Stomach (tissue), 4 donors: ENCODE measurements at regions not wholly inside any gene's neighbourhood (a gene's known extent, or its start where the extent isn't known, plus 50 kb on each side); places are given as distances from the start of the nearest gene placed in this dataset.

Experiments used
- CTCF ChIP-seq, 7 experiments: fragments of 450-650 bp in 4 of 7; fragments of 200-600 bp in 3 of 7; sonication (generic) in 3 of 7; IDR thresholded peaks; one replicate each; pipeline ENCODE4 v1.5.1; 2016 to 2019; ENCODE audit warnings: antibody characterized with exemption in 7 of 7, control low read depth in 2 of 7, mild to moderate bottlenecking in 1 of 7
- POLR2A ChIP-seq, 4 donors: fragments of 450-650 bp; IDR thresholded peaks; one replicate each; pipeline ENCODE4 v1.6.1; 2016; ENCODE audit warnings: antibody characterized with exemption in 4 of 4, control low read depth in 2 of 4, mild to moderate bottlenecking in 1 of 4, moderate library complexity in 1 of 4
- POLR2AphosphoS5 ChIP-seq, 3 donors: sonication (generic); formaldehyde crosslinking; IDR thresholded peaks; one replicate each; pipeline ENCODE4 v1.6.1; 2016; ENCODE audit warnings: antibody characterized with exemption in 3 of 3

GRCh38 chr1:14494911-14495310, 103.6 kb upstream of the KAZN start:
- no peak for TF ChIP-seq CTCF (IDR thresholded peaks at IDR 0.05)
- no peak for TF ChIP-seq POLR2A (IDR thresholded peaks at IDR 0.05)
- TF ChIP-seq POLR2AphosphoS5 (IDR thresholded peaks at IDR 0.05), result no peak
